Dermis microvascular lymphatic vessel endothelial cell (primary cell): ENCODE measurements at regions not wholly inside any gene's neighbourhood (a gene's known extent, or its start where the extent isn't known, plus 50 kb on each side); places are given as distances from the start of the nearest gene placed in this dataset.
"Not testable (repeated sequence)": the region's sequence is repeated elsewhere in the genome, so short reads cannot be mapped to it uniquely, and the experiment has no call there.

Experiments used
- DNase-seq, 2 donors: peaks; one replicate each; pipeline versions ENCODE4 v3.0.0 to v3.0.0-alpha.2; 2010; ENCODE audit warnings: low read depth in 2 of 2

- DNase-seq, result no peak
Measured at GRCh38 chr14:28305938-28306337, 460.6 kb upstream of the FOXG1 start.

- no peak for DNase-seq
Measured at GRCh38 chr14:28307506-28307905, 459.1 kb upstream of the FOXG1 start.

DNA sequence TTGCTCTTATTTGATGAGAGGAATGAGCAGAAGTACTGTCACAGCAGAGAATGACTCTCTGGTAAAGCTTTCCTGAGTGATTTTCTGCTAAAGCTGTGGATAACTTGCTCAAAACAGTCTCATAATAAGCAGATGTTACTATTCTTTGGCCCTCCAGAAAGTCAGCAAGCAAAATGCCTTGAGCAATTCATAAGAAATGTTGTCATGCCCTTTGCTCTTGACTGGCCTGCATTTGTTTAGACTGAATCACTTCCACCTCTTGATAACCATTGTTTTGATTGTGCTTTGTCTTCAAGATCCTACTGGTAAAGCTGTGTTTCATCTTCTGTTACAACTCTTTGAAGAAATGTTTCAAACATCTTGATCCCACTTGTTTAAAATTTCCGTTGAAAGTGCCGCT lies 457.9 kb upstream of the FOXG1 start:
- DNase-seq, result no peak

DNA sequence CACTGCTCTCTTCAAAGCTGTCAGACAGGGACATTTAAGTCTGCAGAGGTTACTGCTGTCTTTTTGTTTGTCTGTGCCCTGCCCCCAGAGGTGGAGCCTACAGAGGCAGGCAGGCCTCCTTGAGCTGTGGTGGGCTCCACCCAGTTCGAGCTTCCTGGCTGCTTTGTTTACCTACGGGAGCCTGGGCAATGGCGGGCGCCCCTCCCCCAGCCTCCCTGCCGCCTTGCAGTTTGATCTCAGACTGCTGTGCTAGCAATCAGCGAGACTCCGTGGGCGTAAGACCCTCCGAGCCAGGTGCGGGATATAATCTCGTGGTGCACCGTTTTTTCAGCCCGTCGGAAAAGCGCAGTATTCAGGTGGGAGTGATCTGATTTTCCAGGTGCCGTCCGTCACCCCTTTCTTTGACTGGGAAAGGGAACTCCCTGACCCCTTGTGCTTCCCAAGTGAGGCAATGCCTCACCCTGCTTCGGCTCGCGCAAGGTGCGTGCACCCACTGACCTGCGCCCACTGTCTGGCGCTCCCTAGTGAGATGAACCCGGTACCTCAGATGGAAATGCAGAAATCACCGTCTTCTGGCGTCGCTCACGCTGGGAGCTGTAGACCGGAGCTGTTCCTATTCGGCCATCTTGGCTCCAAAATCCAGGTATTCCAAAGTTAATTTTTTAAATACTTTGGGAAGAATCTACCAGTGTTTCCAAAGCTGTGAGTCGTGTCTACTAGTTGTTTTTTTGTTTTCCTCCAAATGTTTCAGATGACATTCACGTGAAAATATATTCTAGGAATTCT lies 448.5 kb upstream of the FOXG1 start:
- DNase-seq, result not testable (repeated sequence)

DNA sequence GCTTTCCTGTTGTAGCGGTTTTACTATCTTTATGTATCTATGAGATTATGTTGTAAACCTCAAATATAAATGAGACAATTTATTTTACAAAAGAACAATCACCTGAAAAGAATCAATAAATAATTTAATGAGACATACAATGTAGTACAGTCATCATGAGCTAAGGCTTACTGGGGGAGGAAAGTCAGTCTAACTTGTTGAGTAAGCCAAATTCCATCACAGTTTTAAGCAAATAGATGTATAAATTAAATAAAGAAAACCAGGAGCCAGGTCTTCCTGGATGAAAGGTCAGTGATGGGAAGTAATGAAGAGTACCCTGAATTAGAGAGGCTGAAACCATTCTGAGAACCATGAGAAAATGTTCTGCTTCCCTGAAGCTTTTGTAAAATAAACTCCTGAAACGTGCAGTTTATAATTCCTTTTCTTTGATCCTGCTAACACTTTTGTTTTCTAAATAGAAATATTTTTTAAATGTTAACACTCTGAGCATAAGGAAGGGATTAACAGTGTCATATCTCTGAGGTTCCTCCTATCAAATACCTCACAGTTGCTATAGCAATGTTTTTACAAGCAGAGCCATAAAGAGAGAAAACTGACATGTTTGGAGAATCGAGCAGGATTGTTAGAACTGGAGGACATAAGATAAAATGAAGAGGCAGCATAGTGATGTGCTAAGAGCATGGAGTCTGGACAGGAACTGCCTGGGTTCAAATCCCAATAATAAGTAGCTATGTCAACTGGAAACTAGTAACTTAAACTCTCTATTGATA lies 444.9 kb upstream of the FOXG1 start:
- DNase-seq, result no peak

DNA sequence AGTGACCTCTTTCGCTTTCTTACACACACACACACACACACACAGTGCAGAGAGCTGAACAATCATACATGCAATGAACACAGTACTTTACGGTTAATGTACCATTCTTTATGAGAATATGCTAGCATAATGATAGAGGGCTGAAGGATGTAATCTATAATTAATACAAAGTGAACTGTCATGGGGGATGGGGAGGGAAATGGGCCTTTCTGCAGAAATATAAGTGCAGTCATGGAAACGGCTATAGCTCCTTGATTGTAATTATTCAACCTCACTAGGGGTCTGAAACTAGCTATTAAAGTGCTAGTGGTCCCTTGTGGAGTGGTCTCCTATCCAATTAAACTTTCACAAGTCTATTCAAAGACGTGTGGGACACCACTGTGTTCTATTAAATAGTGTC lies 443.2 kb upstream of the FOXG1 start:
- DNase-seq, result no peak

GRCh38 chr14:28323951-28324741 lies 442.4 kb upstream of the FOXG1 start:
- DNase-seq, result no peak

GRCh38 chr14:28340816-28341215 lies 425.8 kb upstream of the FOXG1 start:
- no peak for DNase-seq

- DNase-seq, result no peak
Measured at GRCh38 chr14:28344381-28344780, 422.2 kb upstream of the FOXG1 start.

DNA sequence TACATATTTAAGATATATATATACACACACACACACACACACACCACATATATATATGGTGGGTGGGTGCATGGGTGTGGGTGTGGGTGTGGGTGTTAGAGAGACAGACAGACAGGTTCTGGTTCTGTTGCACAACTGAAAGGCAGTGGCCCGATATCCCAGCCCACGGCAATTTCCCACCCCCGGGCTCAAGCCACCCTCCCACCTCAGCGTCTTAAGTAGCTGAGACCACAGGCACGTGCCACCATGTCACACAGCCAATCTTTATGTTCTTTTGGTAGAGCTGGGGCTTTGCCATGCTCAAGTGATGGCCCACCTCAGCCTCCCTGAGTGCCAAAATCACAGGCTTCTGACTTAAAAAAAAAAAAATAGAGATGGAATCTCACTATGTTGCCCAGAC lies 417.8 kb upstream of the FOXG1 start:
- no peak for DNase-seq

DNA sequence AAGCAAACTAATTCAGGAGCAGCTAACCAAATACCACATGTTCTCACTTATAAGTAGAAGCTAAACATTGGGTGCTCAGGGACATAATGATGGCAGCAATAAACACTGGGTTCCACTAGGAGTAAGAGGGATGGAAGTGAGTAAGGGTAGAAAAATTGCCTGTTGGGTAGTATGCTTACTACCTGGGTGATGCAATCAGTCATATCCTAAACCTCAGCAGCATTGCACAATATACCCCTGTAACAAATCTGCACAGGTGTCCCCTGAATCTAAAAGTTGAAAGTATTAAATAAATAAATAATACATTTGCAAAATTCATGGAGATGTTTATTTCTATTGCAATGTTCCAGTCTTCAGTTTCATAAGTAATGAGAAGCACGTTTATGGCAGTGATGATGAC lies 409.8 kb upstream of the FOXG1 start:
- DNase-seq, result no peak

DNA sequence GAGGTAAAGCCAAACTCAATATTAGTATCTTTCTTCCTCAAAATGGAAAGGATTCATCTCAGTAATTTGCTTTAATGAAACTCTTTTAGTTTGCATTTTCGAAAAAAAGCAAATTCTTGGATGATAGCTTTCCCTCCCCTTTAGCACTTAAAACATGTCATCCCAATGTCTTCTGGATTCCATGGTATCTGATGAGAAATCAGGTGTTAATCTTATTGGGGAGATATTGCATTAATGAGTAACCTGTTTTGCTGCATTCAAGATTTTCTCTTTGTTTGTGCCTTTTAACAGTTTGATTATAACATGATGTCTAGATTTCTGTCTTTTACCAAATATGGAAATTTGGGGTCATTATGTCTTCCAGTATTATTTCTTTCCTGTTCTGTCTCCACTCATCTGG lies 405.1 kb upstream of the FOXG1 start:
- no peak for DNase-seq

DNA sequence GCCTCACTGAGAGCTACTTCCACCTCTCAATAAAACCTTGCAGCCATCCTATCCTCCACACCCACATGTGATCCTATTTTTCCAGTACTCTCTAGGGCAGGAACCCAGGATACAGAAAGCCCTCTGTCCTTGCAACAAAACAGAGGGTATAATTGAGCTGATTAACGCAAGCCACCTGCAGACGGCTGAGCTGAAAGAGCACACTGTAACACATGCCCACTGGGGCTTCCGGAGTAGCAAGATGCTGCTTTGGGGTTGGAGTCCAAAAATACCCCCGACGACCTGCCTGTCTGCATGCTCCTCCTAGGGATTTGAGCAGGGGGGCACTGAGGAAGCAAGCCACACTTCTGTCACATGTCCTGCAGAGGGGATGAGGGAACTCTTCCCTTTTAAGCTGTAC lies 401.1 kb upstream of the FOXG1 start:
- no peak for DNase-seq

- DNase-seq, result no peak
Measured at GRCh38 chr14:28373721-28374120, 392.9 kb upstream of the FOXG1 start.

- no peak for DNase-seq
Measured at GRCh38 chr14:28375295-28375694, 391.3 kb upstream of the FOXG1 start.

DNA sequence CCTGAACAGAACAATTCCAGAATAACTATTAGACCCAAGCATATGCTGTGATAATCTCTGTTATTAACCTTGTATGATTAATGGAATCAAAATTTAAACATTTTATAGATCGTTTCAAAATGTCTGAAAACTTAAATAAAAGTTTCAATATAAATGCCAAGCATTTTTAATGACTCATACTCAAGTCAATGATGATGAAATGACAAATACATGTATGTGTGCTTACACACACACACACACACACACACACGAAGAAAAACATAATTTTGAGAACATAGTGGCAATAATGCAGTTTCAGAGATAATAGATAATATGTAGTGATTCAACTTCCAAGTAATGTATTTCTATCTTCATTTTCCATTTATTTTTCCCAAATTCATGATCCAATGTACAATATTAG lies 384.9 kb upstream of the FOXG1 start:
- no peak for DNase-seq

DNA sequence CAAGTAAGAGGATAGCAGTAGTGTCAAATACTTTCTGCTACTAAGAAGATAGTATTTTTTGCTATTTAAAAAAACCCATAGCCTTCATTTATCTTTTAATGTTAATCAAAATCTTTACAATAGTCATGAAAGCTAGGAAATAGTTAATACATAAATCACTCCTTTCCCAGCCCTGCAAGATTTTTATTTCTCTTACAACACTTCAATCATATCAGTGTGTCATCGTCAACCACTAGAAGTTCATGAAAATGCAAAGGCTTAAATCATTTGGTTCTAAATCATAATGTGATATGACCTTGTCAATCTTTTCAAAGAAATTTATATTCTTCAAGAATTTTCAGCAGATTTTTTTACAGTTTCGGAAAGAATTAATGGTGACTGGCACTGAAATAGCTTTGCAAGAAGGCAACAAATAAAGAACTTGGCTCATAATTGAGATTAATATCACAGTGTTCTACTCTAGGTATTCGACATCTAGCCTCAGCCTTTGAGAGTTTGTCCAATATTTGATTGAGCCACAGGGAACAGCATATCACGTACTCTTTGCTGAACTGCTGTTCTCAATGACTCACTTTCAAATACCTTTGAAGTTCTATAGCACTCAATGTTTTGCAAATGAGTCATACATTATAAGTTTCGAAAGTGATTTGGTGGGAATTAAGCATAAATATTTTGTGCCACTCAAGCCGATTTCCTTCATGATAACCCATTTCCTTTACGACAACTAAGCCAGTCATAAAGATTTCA lies 384.0 kb upstream of the FOXG1 start:
- DNase-seq, result no peak

DNA sequence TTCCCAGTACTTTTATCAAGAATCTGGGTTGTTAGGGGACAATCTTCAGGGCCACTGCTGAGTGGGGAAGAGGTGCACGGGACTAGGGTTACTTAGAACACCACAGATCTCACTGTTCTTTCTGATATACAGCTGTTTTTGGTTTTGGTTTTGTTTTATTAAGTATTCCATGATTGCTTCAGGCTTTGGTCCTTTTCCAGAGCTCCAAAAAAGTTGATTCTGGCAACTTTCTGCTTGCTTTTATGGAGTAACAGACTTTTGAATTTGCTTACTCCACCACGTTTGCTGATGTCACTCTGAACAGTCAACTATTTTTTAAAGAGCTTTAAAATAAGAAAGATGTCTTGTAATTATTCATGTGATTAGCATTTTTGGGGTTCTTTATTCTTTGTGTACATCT lies 368.1 kb upstream of the FOXG1 start:
- DNase-seq, result no peak

GRCh38 chr14:28401705-28402104 lies 364.9 kb upstream of the FOXG1 start:
- DNase-seq, result not testable (repeated sequence)

DNA sequence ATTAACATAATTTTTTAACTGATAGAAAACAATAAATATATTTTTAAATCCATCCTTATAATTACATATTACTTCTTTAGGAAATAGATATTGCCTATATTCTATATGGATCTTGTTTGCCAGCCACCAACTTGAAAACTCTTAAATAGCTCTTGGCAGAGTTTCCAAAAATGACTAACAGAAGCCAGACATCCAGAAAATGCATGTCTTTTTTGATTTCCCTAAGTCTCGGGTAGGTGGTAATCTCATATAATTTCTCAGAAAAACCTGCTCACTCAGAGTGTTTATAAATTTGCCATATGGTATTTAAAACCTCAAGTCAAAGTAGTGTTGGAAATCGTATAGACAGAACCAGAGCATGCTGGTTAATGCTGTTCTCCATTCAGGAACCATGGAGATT lies 360.4 kb upstream of the FOXG1 start:
- no peak for DNase-seq

DNA sequence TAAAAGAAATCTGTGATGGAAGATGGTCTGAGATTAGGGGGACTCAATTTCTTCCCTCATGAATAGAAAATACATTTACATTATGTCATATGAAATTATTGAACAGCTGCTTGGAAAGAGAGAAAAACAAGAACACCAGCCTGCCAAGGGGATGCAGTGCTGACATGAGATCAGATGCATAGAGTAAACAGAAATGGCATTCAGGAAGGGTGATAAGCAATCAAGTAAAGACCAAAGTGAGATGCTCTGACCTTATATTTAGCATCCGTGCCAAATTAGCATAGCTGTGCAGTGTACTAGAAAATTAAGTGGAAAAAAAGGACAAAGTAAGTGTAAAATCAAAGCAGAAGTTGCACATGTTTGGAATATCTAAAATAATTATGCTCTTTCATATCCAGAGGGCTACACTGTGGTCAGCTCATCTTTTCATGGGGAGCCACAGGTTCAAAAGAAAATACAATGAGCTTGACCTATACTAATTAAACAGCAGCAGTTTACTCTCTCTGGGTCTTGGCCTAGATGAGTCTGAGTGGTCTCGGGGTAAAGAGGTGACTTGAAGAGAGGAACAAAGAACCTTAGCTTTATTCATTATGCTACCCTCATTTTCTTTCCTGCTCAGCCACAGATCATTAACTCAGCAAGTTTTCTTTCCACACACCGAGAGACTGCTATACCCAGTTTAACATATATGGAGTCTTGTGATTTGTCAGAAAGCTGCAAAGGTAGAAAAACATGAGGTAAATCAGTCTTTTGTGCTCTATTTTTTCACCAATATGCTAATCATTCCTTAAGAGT lies 359.4 kb upstream of the FOXG1 start:
- no peak for DNase-seq
